HepG2 (cell line): ENCODE measurements at regions not wholly inside any gene's neighbourhood (a gene's known extent, or its start where the extent isn't known, plus 50 kb on each side); places are given as distances from the start of the nearest gene placed in this dataset.

Source experiments
- CEBPB ChIP-seq: IDR thresholded peaks from 2 replicates; pipeline ENCODE4 v1.6.1; 2011; ENCODE audit warnings: low read depth, low read length, improper control_type of control experiment, borderline replicate concordance
- ETV5 ChIP-seq: IDR thresholded peaks from 2 replicates; pipeline ENCODE4 v1.6.1; 2018; ENCODE audit warnings: missing biosample characterization, missing genetic modification reagents, inconsistent platforms, borderline replicate concordance
- TF ChIP-seq, protein P1 (sequence below), 2 experiments: IDR thresholded peaks; 2 replicates each; pipeline ENCODE4 v1.6.1; 2011 to 2012; ENCODE audit warnings: low read length in 2 of 2, borderline replicate concordance in 1 of 2, low read depth in 1 of 2, mild to moderate bottlenecking in 1 of 2, moderate library complexity in 1 of 2
- TF ChIP-seq, protein P2 (sequence below): sonication (generic); formaldehyde crosslinking; IDR thresholded peaks from 2 replicates; pipeline ENCODE4 v1.5.0; 2020; ENCODE audit warnings: mild to moderate bottlenecking, missing genetic modification reagents, moderate library complexity

DNA sequence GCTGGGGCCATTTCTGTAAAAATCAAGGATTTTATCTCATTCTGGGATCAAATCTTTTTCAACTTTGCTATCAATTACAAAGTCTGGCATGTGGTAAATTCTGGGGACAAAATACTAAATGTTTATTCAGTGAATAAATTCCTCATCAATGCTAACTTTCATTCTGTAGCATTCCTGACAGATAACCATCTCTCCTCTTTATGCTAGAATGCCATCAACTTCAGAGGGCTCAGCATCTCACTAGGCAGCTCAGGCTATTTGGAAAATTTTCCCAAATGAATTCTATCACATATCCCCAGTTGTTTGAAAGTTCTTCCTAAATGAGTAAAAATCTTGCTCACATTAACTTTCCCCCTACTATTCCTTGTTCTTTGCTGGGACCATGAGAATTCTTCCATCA is 163.0 kb upstream of the DAB1 start:
- no peak for TF ChIP-seq CEBPB
- TF ChIP-seq, protein P1, sequence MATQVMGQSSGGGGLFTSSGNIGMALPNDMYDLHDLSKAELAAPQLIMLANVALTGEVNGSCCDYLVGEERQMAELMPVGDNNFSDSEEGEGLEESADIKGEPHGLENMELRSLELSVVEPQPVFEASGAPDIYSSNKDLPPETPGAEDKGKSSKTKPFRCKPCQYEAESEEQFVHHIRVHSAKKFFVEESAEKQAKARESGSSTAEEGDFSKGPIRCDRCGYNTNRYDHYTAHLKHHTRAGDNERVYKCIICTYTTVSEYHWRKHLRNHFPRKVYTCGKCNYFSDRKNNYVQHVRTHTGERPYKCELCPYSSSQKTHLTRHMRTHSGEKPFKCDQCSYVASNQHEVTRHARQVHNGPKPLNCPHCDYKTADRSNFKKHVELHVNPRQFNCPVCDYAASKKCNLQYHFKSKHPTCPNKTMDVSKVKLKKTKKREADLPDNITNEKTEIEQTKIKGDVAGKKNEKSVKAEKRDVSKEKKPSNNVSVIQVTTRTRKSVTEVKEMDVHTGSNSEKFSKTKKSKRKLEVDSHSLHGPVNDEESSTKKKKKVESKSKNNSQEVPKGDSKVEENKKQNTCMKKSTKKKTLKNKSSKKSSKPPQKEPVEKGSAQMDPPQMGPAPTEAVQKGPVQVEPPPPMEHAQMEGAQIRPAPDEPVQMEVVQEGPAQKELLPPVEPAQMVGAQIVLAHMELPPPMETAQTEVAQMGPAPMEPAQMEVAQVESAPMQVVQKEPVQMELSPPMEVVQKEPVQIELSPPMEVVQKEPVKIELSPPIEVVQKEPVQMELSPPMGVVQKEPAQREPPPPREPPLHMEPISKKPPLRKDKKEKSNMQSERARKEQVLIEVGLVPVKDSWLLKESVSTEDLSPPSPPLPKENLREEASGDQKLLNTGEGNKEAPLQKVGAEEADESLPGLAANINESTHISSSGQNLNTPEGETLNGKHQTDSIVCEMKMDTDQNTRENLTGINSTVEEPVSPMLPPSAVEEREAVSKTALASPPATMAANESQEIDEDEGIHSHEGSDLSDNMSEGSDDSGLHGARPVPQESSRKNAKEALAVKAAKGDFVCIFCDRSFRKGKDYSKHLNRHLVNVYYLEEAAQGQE (IDR thresholded peaks at IDR 0.05; ENCODE audit: borderline replicate concordance in 1 of 2, low read depth in 1 of 2, low read length in 2 of 2): no peak
- TF ChIP-seq ETV5 (CRISPR knock-in tag): no peak
- TF ChIP-seq, protein P2, sequence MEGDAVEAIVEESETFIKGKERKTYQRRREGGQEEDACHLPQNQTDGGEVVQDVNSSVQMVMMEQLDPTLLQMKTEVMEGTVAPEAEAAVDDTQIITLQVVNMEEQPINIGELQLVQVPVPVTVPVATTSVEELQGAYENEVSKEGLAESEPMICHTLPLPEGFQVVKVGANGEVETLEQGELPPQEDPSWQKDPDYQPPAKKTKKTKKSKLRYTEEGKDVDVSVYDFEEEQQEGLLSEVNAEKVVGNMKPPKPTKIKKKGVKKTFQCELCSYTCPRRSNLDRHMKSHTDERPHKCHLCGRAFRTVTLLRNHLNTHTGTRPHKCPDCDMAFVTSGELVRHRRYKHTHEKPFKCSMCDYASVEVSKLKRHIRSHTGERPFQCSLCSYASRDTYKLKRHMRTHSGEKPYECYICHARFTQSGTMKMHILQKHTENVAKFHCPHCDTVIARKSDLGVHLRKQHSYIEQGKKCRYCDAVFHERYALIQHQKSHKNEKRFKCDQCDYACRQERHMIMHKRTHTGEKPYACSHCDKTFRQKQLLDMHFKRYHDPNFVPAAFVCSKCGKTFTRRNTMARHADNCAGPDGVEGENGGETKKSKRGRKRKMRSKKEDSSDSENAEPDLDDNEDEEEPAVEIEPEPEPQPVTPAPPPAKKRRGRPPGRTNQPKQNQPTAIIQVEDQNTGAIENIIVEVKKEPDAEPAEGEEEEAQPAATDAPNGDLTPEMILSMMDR (CRISPR knock-in tag): no peak
